GM12878 (cell line): ENCODE measurements at regions not wholly inside any gene's neighbourhood (a gene's known extent, or its start where the extent isn't known, plus 50 kb on each side); places are given as distances from the start of the nearest gene placed in this dataset.

Source experiments
- ATAC-seq: fragments of 200-7000 bp; cut with Tn5 transposase; 3 replicates; pipeline ENCODE4 v1.9.1; 2020; ENCODE audit warnings: mild to moderate bottlenecking, moderate library complexity
- BruUV-seq: library from RNA; stranded (reverse); fragments of 400-500 nt; replicated peaks from 2 replicates; lab custom pipeline; 2021; lab: Mats Ljungman, UMichigan
- CTCF ChIA-PET: fragments of 300-600 bp; sonication (Branson Sonifier 250); formaldehyde crosslinking; extraction: SDS; loops from one replicate; lab custom pipeline; 2021; ENCODE audit warnings: inconsistent platforms; lab: Yijun Ruan, JAX
- POLR2A ChIA-PET: fragments of 350-600 bp; formaldehyde crosslinking; extraction: SDS; loops from one replicate; lab custom pipeline; 2021; ENCODE audit warnings: inconsistent platforms; lab: Charles Lee
- RAD21 ChIA-PET: fragments of 300-600 bp; sonication (Branson Sonifier 250); formaldehyde crosslinking; loops from one replicate; lab custom pipeline; 2023; ENCODE audit warnings: antibody characterized with exemption; ENCODE audit not compliant: unreplicated experiment; lab: Charles Lee
- SMC1A ChIA-PET: fragments of 300-600 bp; sonication (Branson Sonifier 250); formaldehyde crosslinking; loops from one replicate; lab custom pipeline; 2023; ENCODE audit not compliant: unreplicated experiment, uncharacterized antibody; lab: Charles Lee
- DNase-seq: peaks from one replicate; pipeline ENCODE4 v3.0.0-alpha.2; 2011; ENCODE audit warnings: low read depth, low spot score
- FAIRE-seq: peaks from 3 replicates; lab custom pipeline; 2011; peaks lifted over from hg19 to GRCh38; lab: Jason Lieb, UNC
- H2AFZ ChIP-seq: 2 replicates; pipeline ENCODE4 v1.6.0; 2011; ENCODE audit warnings: low read depth, low read length, control low read depth; ENCODE audit not compliant: control insufficient read depth
- H3K27ac ChIP-seq: 2 replicates; pipeline ENCODE4 v1.5.1; 2011; ENCODE audit warnings: control low read depth; ENCODE audit not compliant: control insufficient read depth, insufficient read depth
- H3K27me3 ChIP-seq, 2 experiments: replicated peaks in 1 of 2; 2 replicates each; pipeline versions ENCODE4 v1.6.0 to v1.6.1; 2011; ENCODE audit warnings: low read length in 1 of 2; ENCODE audit not compliant: control insufficient read depth in 2 of 2, insufficient read depth in 2 of 2
- H3K36me3 ChIP-seq, 2 experiments: 2 replicates each; pipeline ENCODE4 v1.5.1; 2011; ENCODE audit warnings: low read length in 1 of 2; ENCODE audit not compliant: control insufficient read depth in 2 of 2, insufficient read depth in 2 of 2
- H3K4me1 ChIP-seq: 2 replicates; pipeline ENCODE4 v1.6.1; 2011; ENCODE audit warnings: mild to moderate bottlenecking, low read length, moderate library complexity, mixed read lengths; ENCODE audit not compliant: control insufficient read depth, insufficient read depth
- H3K4me2 ChIP-seq: 2 replicates; pipeline ENCODE4 v1.6.0; 2011; ENCODE audit warnings: control low read depth; ENCODE audit not compliant: control insufficient read depth, insufficient read depth
- H3K4me3 ChIP-seq: fragments of 200-600 bp; sonication (generic); 2 replicates; pipeline ENCODE4 v1.5.1; 2016
- H3K79me2 ChIP-seq: 2 replicates; pipeline ENCODE4 v1.6.0; 2011; ENCODE audit warnings: low read length; ENCODE audit not compliant: control insufficient read depth, insufficient read depth
- H3K9ac ChIP-seq: 2 replicates; pipeline ENCODE4 v1.8.0; 2011; ENCODE audit warnings: low read length, control low read depth, mixed read lengths; ENCODE audit not compliant: control insufficient read depth, insufficient read depth
- H3K9me3 ChIP-seq: replicated peaks from 3 replicates; pipeline ENCODE4 v1.5.1; 2011; ENCODE audit warnings: mild to moderate bottlenecking, low read length; ENCODE audit not compliant: control insufficient read depth, insufficient read depth
- H4K20me1 ChIP-seq: 2 replicates; pipeline ENCODE4 v1.6.0; 2011; ENCODE audit not compliant: control insufficient read depth, insufficient read depth
- CREB1 ChIP-seq: IDR thresholded peaks from 2 replicates; pipeline ENCODE4 v1.6.1; 2012; ENCODE audit warnings: low read depth, mild to moderate bottlenecking, inconsistent platforms
- FOXK2 ChIP-seq: fragments of 450-650 bp; IDR thresholded peaks from 2 replicates; pipeline ENCODE4 v1.6.1; 2017; ENCODE audit warnings: mild to moderate bottlenecking, moderate library complexity
- HCFC1 ChIP-seq: fragments of 150-350 bp; IDR thresholded peaks from 2 replicates; pipeline ENCODE4 v1.6.1; 2014; ENCODE audit warnings: low read length
- LARP7 ChIP-seq: fragments of 450-650 bp; IDR thresholded peaks from 2 replicates; pipeline ENCODE4 v1.6.1; 2017; ENCODE audit warnings: mild to moderate bottlenecking
- NR2F1 ChIP-seq: fragments of 450-650 bp; conservative IDR thresholded peaks from 2 replicates; pipeline ENCODE4 v1.6.1; 2017; ENCODE audit warnings: mild to moderate bottlenecking
- RAD21 ChIP-seq: IDR thresholded peaks from 2 replicates; pipeline ENCODE4 v1.6.1; 2011; ENCODE audit warnings: mild to moderate bottlenecking, low read depth, low read length, moderate library complexity; ENCODE audit not compliant: insufficient read depth
- SMC3 ChIP-seq: IDR thresholded peaks from 2 replicates; pipeline ENCODE4 v1.6.1; 2011; ENCODE audit warnings: low read length, improper control_type of control experiment, borderline replicate concordance
- SREBF1 ChIP-seq: IDR thresholded peaks from 2 replicates; pipeline ENCODE4 v1.6.1; 2012; ENCODE audit warnings: mild to moderate bottlenecking, low read length
- ZNF217 ChIP-seq: fragments of 450-650 bp; IDR thresholded peaks from 2 replicates; pipeline ENCODE4 v1.6.1; 2017; ENCODE audit warnings: antibody characterized with exemption, mild to moderate bottlenecking
- ZNF274 ChIP-seq: IDR thresholded peaks from one replicate; pipeline ENCODE4 v1.8.0; 2011; ENCODE audit not compliant: insufficient read length, insufficient read depth
- ZNF384 ChIP-seq: IDR thresholded peaks from 2 replicates; pipeline ENCODE4 v1.6.1; 2012; ENCODE audit warnings: low read depth, mild to moderate bottlenecking, low read length, improper control_type of control experiment, borderline replicate concordance
- WGBS: methylation state at CpG from one replicate; pipeline ENCODE4 v1.1.6; 2016; ENCODE audit warnings: low lambda C conversion rate; ENCODE audit not compliant: insufficient replicate concordance, insufficient coverage; ENCODE audit errors: missing lambda C conversion rate; 5-methylcytosine and 5-hydroxymethylcytosine counted together
- in situ Hi-C: fragments of 300-500 bp; cut with MboI; formaldehyde crosslinking; loops from 9 replicates; pipeline ENCODE4 v1.14.3; 2018; ENCODE audit warnings: mixed read lengths
- intact Hi-C: fragments of 100-400 bp; cut with micrococcal nuclease; formaldehyde crosslinking; loops from one replicate; pipeline ENCODE4 v1.14.2; 2022; ENCODE audit not compliant: unreplicated experiment
- TF ChIP-seq, protein P1 (sequence below): IDR thresholded peaks from 2 replicates; pipeline ENCODE4 v1.6.1; 2011; ENCODE audit warnings: borderline replicate concordance, low read depth, mild to moderate bottlenecking, moderate library complexity, mixed read lengths, low read length; ENCODE audit not compliant: insufficient read depth; ENCODE audit errors: extremely low read length
- TF ChIP-seq, protein P2 (sequence below): fragments of 450-650 bp; IDR thresholded peaks from 2 replicates; pipeline ENCODE4 v1.6.1; 2017; ENCODE audit warnings: borderline replicate concordance

DNA sequence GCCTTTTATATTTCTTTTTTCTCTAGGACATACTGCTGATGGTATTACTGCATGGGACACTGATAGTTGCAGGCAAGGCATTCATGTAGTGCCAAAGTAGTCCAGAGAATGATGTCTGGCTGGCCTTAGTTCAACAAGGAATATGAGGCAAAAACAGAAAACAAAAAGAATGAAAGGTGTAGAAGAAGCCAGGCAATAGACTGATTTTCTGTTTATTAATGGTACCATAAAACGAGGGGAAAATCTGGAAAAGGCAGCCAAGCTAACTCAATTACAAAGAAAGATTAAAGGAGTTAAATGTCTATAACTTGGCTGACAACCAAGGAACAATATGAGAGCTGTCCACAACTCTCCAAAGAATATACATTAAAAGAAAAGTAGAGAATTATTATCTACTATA lies 284.9 kb downstream of the ZEB2 start:
- Histone ChIP-seq H4K20me1 (no peaks in the 10 kb centered on the region), H3K79me2 (no peaks in the 10 kb centered on the region; the same call in 1 of the 2 replicates), H3K4me3 (no peak overlapping the region), H3K4me1 (peaks cover 32% of the 10 kb centered on the region), H3K9ac (no peak overlapping the region), H3K27me3 (no peaks in the 10 kb centered on the region), H3K4me2 (no peak overlapping the region), H3K27ac (no peak overlapping the region), H3K36me3 (no peaks in the 10 kb centered on the region), H3K9me3 (no peaks in the 10 kb centered on the region; the same call in 2 of the 3 replicates), H2AFZ (no peak overlapping the region)
- DNase-seq (no peak), FAIRE-seq (no peak), ATAC-seq (no peak)
- CTCF ChIA-PET, result no interaction called here
- BruUV-seq, result no TSS peak
- TF ChIP-seq, protein P1, sequence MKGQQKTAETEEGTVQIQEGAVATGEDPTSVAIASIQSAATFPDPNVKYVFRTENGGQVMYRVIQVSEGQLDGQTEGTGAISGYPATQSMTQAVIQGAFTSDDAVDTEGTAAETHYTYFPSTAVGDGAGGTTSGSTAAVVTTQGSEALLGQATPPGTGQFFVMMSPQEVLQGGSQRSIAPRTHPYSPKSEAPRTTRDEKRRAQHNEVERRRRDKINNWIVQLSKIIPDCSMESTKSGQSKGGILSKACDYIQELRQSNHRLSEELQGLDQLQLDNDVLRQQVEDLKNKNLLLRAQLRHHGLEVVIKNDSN, result no peak
- TF ChIP-seq RAD21 (no peak), NR2F1 (no peak), SREBF1 (no peak), SMC3 (no peak), ZNF384 (no peak), LARP7 (no peak), FOXK2 (no peak), ZNF274 (no peak), ZNF217 (no peak), HCFC1 (no peak), CREB1 (no peak)
- TF ChIP-seq, protein P2, sequence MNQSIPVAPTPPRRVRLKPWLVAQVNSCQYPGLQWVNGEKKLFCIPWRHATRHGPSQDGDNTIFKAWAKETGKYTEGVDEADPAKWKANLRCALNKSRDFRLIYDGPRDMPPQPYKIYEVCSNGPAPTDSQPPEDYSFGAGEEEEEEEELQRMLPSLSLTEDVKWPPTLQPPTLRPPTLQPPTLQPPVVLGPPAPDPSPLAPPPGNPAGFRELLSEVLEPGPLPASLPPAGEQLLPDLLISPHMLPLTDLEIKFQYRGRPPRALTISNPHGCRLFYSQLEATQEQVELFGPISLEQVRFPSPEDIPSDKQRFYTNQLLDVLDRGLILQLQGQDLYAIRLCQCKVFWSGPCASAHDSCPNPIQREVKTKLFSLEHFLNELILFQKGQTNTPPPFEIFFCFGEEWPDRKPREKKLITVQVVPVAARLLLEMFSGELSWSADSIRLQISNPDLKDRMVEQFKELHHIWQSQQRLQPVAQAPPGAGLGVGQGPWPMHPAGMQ, result no peak
- POLR2A ChIA-PET, result interaction anchor here (1.3 kb wide), 1 partner anchor 15 kb away, joined by 3 read pairs; no protein-coding TSS in a partner anchor
- in situ Hi-C loops (no loop called here), intact Hi-C loops (no loop called here)
- SMC1A ChIA-PET, result interaction anchor here (0.7 to 1.1 kb wide), 3 partner anchors 10 to 301 kb away, joined by 3 to 8 read pairs (median 3); no protein-coding TSS in a partner anchor
- RAD21 ChIA-PET, result interaction anchor here (2.4 kb wide), 1 partner anchor 8 kb away, joined by 5 read pairs; no protein-coding TSS in a partner anchor
- WGBS, result 93% methylated on average over 1 of the region's 1 CpG
